ENCODE measurements at regions not wholly inside any gene's neighbourhood (a gene's known extent, or its start where the extent isn't known, plus 50 kb on each side); places are given as distances from the start of the nearest gene placed in this dataset.

GRCh38 chr14:58787592-58787991 lies 149.8 kb downstream of the DACT1 start:
- intact Hi-C loops (cut with DNase I): no loop called here
- no peak overlapping the region for H3K27ac ChIP-seq (ENCODE audit: low read depth in 2 of 2, low read length in 2 of 2)
- no peaks in the 10 kb centered on the region for H3K36me3 ChIP-seq (ENCODE audit: control insufficient read depth in 2 of 3, insufficient read depth in 3 of 3, low read length in 3 of 3)
- DNase-seq: no peak
- no peaks in the 10 kb centered on the region for H3K4me1 ChIP-seq (ENCODE audit: control insufficient read depth in 2 of 3, insufficient read depth in 2 of 3, low read depth in 1 of 3, low read length in 3 of 3)
- H3K9me3 ChIP-seq (ENCODE audit: control insufficient read depth in 2 of 3, insufficient read depth in 1 of 3, low read length in 3 of 3): no peaks in the 10 kb centered on the region
- FAIRE-seq: no peak
- no peak overlapping the region for H3K9ac ChIP-seq (ENCODE audit: low read length in 3 of 3)
- H3K27me3 ChIP-seq (ENCODE audit: control insufficient read depth, insufficient read depth, low read length): no peaks in the 10 kb centered on the region
- no peak overlapping the region for H3K4me3 ChIP-seq (ENCODE audit: low read length in 3 of 3)
- no peak for TF ChIP-seq CTCF (IDR thresholded peaks at IDR 0.05; ENCODE audit: borderline replicate concordance, extremely low read depth, insufficient read depth)

DNA sequence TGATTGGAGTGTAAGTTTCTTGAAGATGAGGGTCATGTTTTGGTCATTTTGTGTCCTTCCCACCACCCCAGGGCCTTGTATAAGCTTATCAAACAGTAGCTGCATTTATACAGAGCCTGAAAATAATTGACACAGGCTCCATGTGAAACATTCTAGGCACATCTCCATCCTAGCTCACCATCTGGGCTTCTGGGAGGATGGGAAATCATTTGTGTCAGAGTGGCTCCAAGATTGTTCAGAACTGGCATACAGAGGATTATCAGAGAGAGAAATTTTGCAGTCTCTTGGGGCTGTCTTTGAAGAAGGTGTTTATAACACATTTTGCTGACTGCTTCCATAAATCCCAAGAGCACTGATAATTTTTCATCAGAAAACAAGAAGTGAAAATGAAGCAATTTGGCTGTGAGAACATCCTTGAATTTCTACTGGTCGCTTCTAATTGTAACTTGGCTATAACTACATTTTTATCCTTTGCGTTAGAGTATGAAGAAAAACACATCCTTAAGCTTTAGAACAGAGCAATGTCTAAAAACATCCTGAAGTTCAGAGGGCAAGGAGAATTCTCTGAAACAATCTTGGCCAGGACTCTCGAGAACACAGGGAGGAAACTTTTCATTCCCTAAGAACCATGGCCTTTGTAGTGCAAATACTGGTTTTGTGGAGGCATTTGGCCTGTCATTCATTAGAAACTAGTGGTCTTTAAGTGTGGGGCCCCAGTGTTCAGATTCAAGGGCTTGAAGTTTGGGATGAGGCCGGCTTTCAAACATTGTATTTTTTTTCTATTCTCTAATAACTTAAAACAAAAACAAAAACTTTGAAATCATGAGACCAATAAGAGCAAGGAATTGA lies 151.1 kb downstream of the DACT1 start:
- intact Hi-C loops (cut with DNase I): no loop called here
- H3K9me3 ChIP-seq (ENCODE audit: control insufficient read depth in 2 of 3, insufficient read depth in 1 of 3, low read length in 3 of 3): no peaks in the 10 kb centered on the region
- no peak for TF ChIP-seq CTCF (IDR thresholded peaks at IDR 0.05; ENCODE audit: borderline replicate concordance, extremely low read depth, insufficient read depth)
- no peak overlapping the region for H3K27ac ChIP-seq (ENCODE audit: low read depth in 2 of 2, low read length in 2 of 2)
- no peaks in the 10 kb centered on the region for H3K36me3 ChIP-seq (ENCODE audit: control insufficient read depth in 2 of 3, insufficient read depth in 3 of 3, low read length in 3 of 3)
- no peak for FAIRE-seq
- H3K4me3 ChIP-seq (ENCODE audit: low read length in 3 of 3): no peak overlapping the region
- no peak overlapping the region for H3K9ac ChIP-seq (ENCODE audit: low read length in 3 of 3)
- H3K27me3 ChIP-seq (ENCODE audit: control insufficient read depth, insufficient read depth, low read length): no peaks in the 10 kb centered on the region
- H3K4me1 ChIP-seq (ENCODE audit: control insufficient read depth in 2 of 3, insufficient read depth in 2 of 3, low read depth in 1 of 3, low read length in 3 of 3): no peaks in the 10 kb centered on the region
- no peak for DNase-seq

DNA sequence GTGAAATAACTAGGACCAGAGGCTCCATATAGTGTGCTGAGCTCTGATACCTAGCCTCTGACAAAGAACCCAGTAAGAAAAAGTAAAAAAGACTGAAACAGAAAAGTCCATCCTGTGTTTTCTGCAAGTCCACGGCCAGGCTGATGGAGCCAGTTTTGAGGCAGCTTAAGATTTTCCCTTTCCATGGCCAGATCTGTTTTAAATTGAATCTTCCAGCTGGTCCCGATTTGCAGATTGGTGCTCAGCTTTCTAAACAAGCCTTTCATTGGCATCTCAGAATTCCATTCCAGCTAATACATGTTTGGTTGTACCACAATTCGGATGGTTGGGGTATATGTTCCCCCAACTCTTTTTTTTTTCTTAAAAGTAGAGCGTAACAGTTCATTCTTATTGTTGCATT lies 152.0 kb downstream of the DACT1 start:
- no peaks in the 10 kb centered on the region for H3K36me3 ChIP-seq (ENCODE audit: control insufficient read depth in 2 of 3, insufficient read depth in 3 of 3, low read length in 3 of 3)
- DNase-seq: no peak
- no peaks in the 10 kb centered on the region for H3K27me3 ChIP-seq (ENCODE audit: control insufficient read depth, insufficient read depth, low read length)
- no peak overlapping the region for H3K9ac ChIP-seq (ENCODE audit: low read length in 3 of 3)
- no peak for TF ChIP-seq CTCF (IDR thresholded peaks at IDR 0.05; ENCODE audit: borderline replicate concordance, extremely low read depth, insufficient read depth)
- H3K4me3 ChIP-seq (ENCODE audit: low read length in 3 of 3): no peak overlapping the region
- FAIRE-seq: no peak
- H3K9me3 ChIP-seq (ENCODE audit: control insufficient read depth in 2 of 3, insufficient read depth in 1 of 3, low read length in 3 of 3): no peaks in the 10 kb centered on the region
- intact Hi-C loops (cut with DNase I): no loop called here
- no peak overlapping the region for H3K27ac ChIP-seq (ENCODE audit: low read depth in 2 of 2, low read length in 2 of 2)
- no peaks in the 10 kb centered on the region for H3K4me1 ChIP-seq (ENCODE audit: control insufficient read depth in 2 of 3, insufficient read depth in 2 of 3, low read depth in 1 of 3, low read length in 3 of 3)

All from kidney (tissue), 13 donors.